K562 (cell line): ENCODE measurements at regions not wholly inside any gene's neighbourhood (a gene's known extent, or its start where the extent isn't known, plus 50 kb on each side); places are given as distances from the start of the nearest gene placed in this dataset.

Experiments used
- ATAC-seq: fragments of 200-7000 bp; cut with Tn5 transposase; 3 replicates; pipeline ENCODE4 v1.9.1; 2020; ENCODE audit warnings: moderate library complexity
- BruUV-seq: library from RNA; stranded (reverse); fragments of 400-500 nt; replicated peaks from 2 replicates; lab custom pipeline; 2021; lab: Mats Ljungman, UMichigan
- CTCF ChIA-PET: fragments of 300-600 bp; formaldehyde crosslinking; extraction: SDS; loops from one replicate; lab custom pipeline; 2021; ENCODE audit warnings: low intra/inter-chr PET ratio; lab: Yijun Ruan, JAX
- POLR2A ChIA-PET: fragments of 300-600, 350-650 bp; sonication (Branson Sonifier 250); formaldehyde crosslinking; extraction: SDS; loops from one replicate; lab custom pipeline; 2021; ENCODE audit warnings: antibody characterized with exemption, inconsistent platforms; lab: Yijun Ruan, JAX
- DNase-seq, 4 experiments: peaks; one replicate each; pipeline versions ENCODE4 v3.0.0 to v3.0.0-alpha.2; 2011 to 2018; ENCODE audit warnings: low spot score in 3 of 4, mixed read lengths in 3 of 4; ENCODE audit errors: extremely low read depth in 1 of 4
- FAIRE-seq: peaks from 2 replicates; lab custom pipeline; 2011; peaks lifted over from hg19 to GRCh38; lab: Jason Lieb, UNC
- H2AFZ ChIP-seq: 2 replicates; pipeline ENCODE4 v1.6.0; 2011; ENCODE audit warnings: low read depth, low read length, control low read depth, inconsistent platforms
- H3K27ac ChIP-seq: fragments of 200-600 bp; 3 replicates; pipeline ENCODE4 v1.8.0; 2011; ENCODE audit warnings: low read depth, mild to moderate bottlenecking, control low read depth, inconsistent platforms, low read length, moderate library complexity, mixed read lengths; ENCODE audit errors: extremely low read depth
- H3K27me3 ChIP-seq, 2 experiments: fragments of 300-600 bp in 1 of 2; 2 replicates in 1 of 2; 3 replicates in 1 of 2; pipeline versions ENCODE4 v1.6.0 to v1.8.0; 2011; ENCODE audit warnings: inconsistent platforms in 2 of 2, low read length in 2 of 2, mild to moderate bottlenecking in 1 of 2, mixed read lengths in 1 of 2, moderate library complexity in 1 of 2; ENCODE audit not compliant: control insufficient read depth in 2 of 2, insufficient read depth in 2 of 2
- H3K36me3 ChIP-seq: fragments of 300-600 bp; 3 replicates; pipeline ENCODE4 v1.8.0; 2011; ENCODE audit warnings: mild to moderate bottlenecking, low read length, inconsistent platforms; ENCODE audit not compliant: control insufficient read depth, insufficient read depth
- H3K4me1 ChIP-seq, 2 experiments: fragments of 200-600 bp in 1 of 2; replicated peaks in 1 of 2; 2 replicates in 1 of 2; 3 replicates in 1 of 2; pipeline versions ENCODE4 v1.5.1 to v1.8.0; 2011; ENCODE audit warnings: inconsistent platforms in 2 of 2, low read length in 2 of 2, mild to moderate bottlenecking in 1 of 2, mixed read lengths in 1 of 2, moderate library complexity in 1 of 2; ENCODE audit not compliant: control insufficient read depth in 2 of 2, insufficient read depth in 2 of 2
- H3K4me2 ChIP-seq: 2 replicates; pipeline ENCODE4 v1.6.1; 2011; ENCODE audit warnings: low read length, control low read depth, inconsistent platforms, mixed read lengths; ENCODE audit not compliant: insufficient read depth
- H3K4me3 ChIP-seq: fragments of 200-600 bp; sonication (generic), shearing (Covaris generic); 2 replicates; pipeline ENCODE4 v1.5.1; 2016; ENCODE audit warnings: control low read depth, inconsistent platforms
- H3K79me2 ChIP-seq: fragments of 200-600 bp; 3 replicates; pipeline ENCODE4 v1.8.0; 2011; ENCODE audit warnings: low read length, inconsistent platforms; ENCODE audit not compliant: control insufficient read depth, insufficient read depth
- H3K9ac ChIP-seq, 2 experiments: 2 replicates each; pipeline versions ENCODE4 v1.6.0 to v1.6.1; 2011; ENCODE audit warnings: low read depth in 2 of 2, low read length in 2 of 2, control low read depth in 1 of 2, inconsistent platforms in 1 of 2, mild to moderate bottlenecking in 1 of 2, mixed read lengths in 1 of 2; ENCODE audit not compliant: insufficient read depth in 1 of 2
- H3K9me1 ChIP-seq: one replicate; pipeline ENCODE4 v1.6.0; 2011; ENCODE audit warnings: inconsistent platforms, mild to moderate bottlenecking, low read length, moderate library complexity; ENCODE audit not compliant: control insufficient read depth, insufficient read depth
- H3K9me3 ChIP-seq: replicated peaks from 2 replicates; pipeline ENCODE4 v1.5.1; 2011; ENCODE audit warnings: low read depth, low read length, inconsistent platforms; ENCODE audit not compliant: control insufficient read depth, insufficient read depth
- H4K20me1 ChIP-seq: replicated peaks from 2 replicates; pipeline ENCODE4 v1.6.1; 2011; ENCODE audit warnings: low read length, inconsistent platforms, mixed read lengths; ENCODE audit not compliant: control insufficient read depth, insufficient read depth
- DEAF1 ChIP-seq: fragments of 450-650 bp; formaldehyde crosslinking; IDR thresholded peaks from 2 replicates; pipeline ENCODE4 v1.4.0; 2020; ENCODE audit warnings: mild to moderate bottlenecking, moderate library complexity
- MAFF ChIP-seq: IDR thresholded peaks from 2 replicates; pipeline ENCODE4 v1.6.1; 2012; ENCODE audit warnings: low read length, improper control_type of control experiment
- MAZ ChIP-seq, 2 experiments: fragments of 450-650 bp in 1 of 2; sonication (generic) in 1 of 2; formaldehyde crosslinking; IDR thresholded peaks in 1 of 2; conservative IDR thresholded peaks in 1 of 2; 2 replicates each; pipeline versions ENCODE4 v1.4.0 to v1.5.0; 2020; ENCODE audit warnings: mild to moderate bottlenecking in 1 of 2, missing genetic modification reagents in 1 of 2
- MLX ChIP-seq, 2 experiments: fragments of 450-650 bp in 1 of 2; sonication (generic) in 1 of 2; formaldehyde crosslinking; conservative IDR thresholded peaks; 2 replicates each; pipeline versions ENCODE4 v1.4.0 to v1.8.1; 2020 to 2022; ENCODE audit warnings: mild to moderate bottlenecking in 1 of 2, missing genetic modification reagents in 1 of 2
- MTA1 ChIP-seq: fragments of 450-650 bp; IDR thresholded peaks from 2 replicates; pipeline ENCODE4 v1.6.1; 2017; ENCODE audit warnings: borderline replicate concordance
- MTF1 ChIP-seq: fragments of 250-450 bp; sonication (Bioruptor Pico); IDR thresholded peaks from 2 replicates; pipeline ENCODE4 v1.9.0; 2021; ENCODE audit warnings: moderate library complexity, mild to moderate bottlenecking, inconsistent platforms, borderline replicate concordance
- POLR3G ChIP-seq: IDR thresholded peaks from 2 replicates; pipeline ENCODE4 v1.6.1; 2011; ENCODE audit not compliant: insufficient read length, insufficient replicate concordance; ENCODE audit errors: extremely low read depth
- ZFP1 ChIP-seq: fragments of 450-650 bp; formaldehyde crosslinking; IDR thresholded peaks from 2 replicates; pipeline ENCODE4 v1.4.0; 2020; ENCODE audit warnings: mild to moderate bottlenecking, mixed read lengths
- ZFP30 ChIP-seq: fragments of 250-450 bp; sonication (Bioruptor Pico); IDR thresholded peaks from 2 replicates; pipeline ENCODE4 v1.8.0; 2022; ENCODE audit warnings: moderate library complexity, mild to moderate bottlenecking, inconsistent platforms, borderline replicate concordance
- ZNF707 ChIP-seq: fragments of 250-450 bp; sonication (Bioruptor Pico); conservative IDR thresholded peaks from 2 replicates; pipeline ENCODE4 v1.8.0; 2022; ENCODE audit warnings: inconsistent platforms, mild to moderate bottlenecking, moderate library complexity
- ZNF764 ChIP-seq: fragments of 250-450 bp; sonication (Bioruptor Pico); IDR thresholded peaks from 2 replicates; pipeline ENCODE4 v1.4.0; 2020; ENCODE audit warnings: low read depth, mild to moderate bottlenecking, moderate library complexity
- WGBS: fragments of 100-300 bp; shearing (Covaris generic); methylation state at CpG from one replicate; pipeline ENCODE4 v1.1.6; 2016; ENCODE audit warnings: low coverage, mixed read lengths; ENCODE audit not compliant: insufficient coverage; ENCODE audit errors: missing lambda C conversion rate; 5-methylcytosine and 5-hydroxymethylcytosine counted together
- in situ Hi-C: fragments of 300-500 bp; cut with MboI; formaldehyde crosslinking; loops from 4 replicates; pipeline ENCODE4 v1.15.0; 2018; ENCODE audit warnings: inconsistent platforms, mixed read lengths
- intact Hi-C: fragments of 100-400 bp; cut with micrococcal nuclease; formaldehyde crosslinking; loops from 2 replicates; pipeline ENCODE4 v1.14.2; 2022

- intact Hi-C loops: no loop called here
- no TSS peak for BruUV-seq
Measured at GRCh38 chr15:62875626-62876021, 166.9 kb upstream of the TPM1 start.

GRCh38 chr15:62877276-62877857 lies 165.2 kb upstream of the TPM1 start:
- H4K20me1 ChIP-seq: no peaks in the 10 kb centered on the region
- POLR2A ChIA-PET: no interaction called here
- H3K9me1 ChIP-seq: no peaks in the 10 kb centered on the region
- in situ Hi-C loops (no loop called here), intact Hi-C loops (no loop called here)
- no peak overlapping the region for H3K9ac ChIP-seq
- under 1% methylated on average over 9 of the region's 9 CpGs for WGBS
- no peak for ATAC-seq
- H3K27ac ChIP-seq: no peak overlapping the region
- H3K4me3 ChIP-seq: no peak overlapping the region
- CTCF ChIA-PET: no interaction called here
- no peak for FAIRE-seq
- H3K27me3 ChIP-seq: peaks cover 20 to 27% of the 10 kb centered on the region in 2 experiments; a peak in 4 of 5 replicates
- H2AFZ ChIP-seq: no peak overlapping the region
- BruUV-seq: no TSS peak
- no peaks in the 10 kb centered on the region for H3K9me3 ChIP-seq
- no peaks in the 10 kb centered on the region for H3K36me3 ChIP-seq
- no peak for DNase-seq
- no peaks in the 10 kb centered on the region for H3K79me2 ChIP-seq
- H3K4me2 ChIP-seq: no peak overlapping the region
- H3K4me1 ChIP-seq: no peaks in the 10 kb centered on the region; a peak in 1 of 5 replicates
- TF ChIP-seq POLR3G (no peak), ZNF707 (CRISPR knock-in tag) (no peak), MAZ (CRISPR knock-in tag; conservative IDR thresholded peaks at IDR 0.05 in 1 of 2, IDR thresholded peaks at IDR 0.05 in 1 of 2) (no peak), MAFF (no peak), MTF1 (no peak), ZFP30 (CRISPR knock-in tag) (no peak), MLX (CRISPR knock-in tag; conservative IDR thresholded peaks at IDR 0.05) (no peak), ZFP1 (CRISPR knock-in tag) (no peak), DEAF1 (CRISPR knock-in tag) (no peak), ZNF764 (CRISPR knock-in tag) (no peak)

More at GRCh38 chr15:62875626-62876021, 166.9 kb upstream of the TPM1 start:
- Histone ChIP-seq H3K9ac (no peak overlapping the region), H3K9me3 (no peaks in the 10 kb centered on the region), H3K27ac (no peak overlapping the region), H3K79me2 (no peaks in the 10 kb centered on the region), H3K9me1 (no peaks in the 10 kb centered on the region), H4K20me1 (no peaks in the 10 kb centered on the region), H3K4me2 (no peak overlapping the region), H3K4me3 (no peak overlapping the region), H3K27me3 (peaks cover 18 to 27% of the 10 kb centered on the region in 2 experiments; a peak in 4 of 5 replicates), H2AFZ (no peak overlapping the region), H3K4me1 (no peaks in the 10 kb centered on the region; a peak in 1 of 5 replicates), H3K36me3 (no peaks in the 10 kb centered on the region)
- in situ Hi-C loops: no loop called here
- ChIA-PET POLR2A (interaction anchor here (0.6 to 1.6 kb wide), 7 partner anchors 21 to 1402 kb away, joined by 3 to 5 read pairs (median 3); no protein-coding TSS in a partner anchor), CTCF (no interaction called here)
- FAIRE-seq (no peak), ATAC-seq (no peak), DNase-seq (no peak)
- TF ChIP-seq MTA1: no peak
- WGBS: 2% methylated on average over 4 of the region's 4 CpGs
